HepG2 (cell line): ENCODE measurements at regions not wholly inside any gene's neighbourhood (a gene's known extent, or its start where the extent isn't known, plus 50 kb on each side); places are given as distances from the start of the nearest gene placed in this dataset.

Experiments used
- ATAC-seq: fragments of 200-7000 bp; cut with Tn5 transposase; 3 replicates; pipeline ENCODE4 v1.9.1; 2020; ENCODE audit warnings: mild to moderate bottlenecking, moderate library complexity
- BruUV-seq: library from RNA; stranded (reverse); fragments of 400-500 nt; replicated peaks from 2 replicates; lab custom pipeline; 2021; lab: Mats Ljungman, UMichigan
- CTCF ChIA-PET: fragments of 300-600 bp; formaldehyde crosslinking; extraction: SDS; loops from one replicate; lab custom pipeline; 2021; ENCODE audit warnings: low total read pairs, inconsistent platforms, low intra/inter-chr PET ratio; lab: Yijun Ruan, JAX
- POLR2A ChIA-PET: fragments of 350-600 bp; sonication (Branson Sonifier 250); formaldehyde crosslinking; loops from one replicate; lab custom pipeline; 2020; ENCODE audit warnings: antibody characterized with exemption, inconsistent platforms; lab: Yijun Ruan, JAX
- DNase-seq: peaks from one replicate; pipeline ENCODE4 v3.0.0-alpha.2; 2015; ENCODE audit warnings: low spot score
- FAIRE-seq: peaks from 3 replicates; lab custom pipeline; 2011; peaks lifted over from hg19 to GRCh38; lab: Jason Lieb, UNC
- H2AFZ ChIP-seq: one replicate; pipeline ENCODE4 v1.6.1; 2011; ENCODE audit warnings: low read length, inconsistent platforms
- H3K27ac ChIP-seq: fragments of 300-600 bp; 3 replicates; pipeline ENCODE4 v1.8.0; 2011; ENCODE audit warnings: mixed run types, mild to moderate bottlenecking, mixed read lengths, low read length, inconsistent platforms; ENCODE audit not compliant: insufficient read depth; ENCODE audit errors: extremely low read length
- H3K27me3 ChIP-seq, 2 experiments: fragments of 200-600 bp in 1 of 2; 2 replicates in 1 of 2; 3 replicates in 1 of 2; pipeline versions ENCODE4 v1.6.0 to v1.8.0; 2011; ENCODE audit warnings: low read length in 2 of 2, mild to moderate bottlenecking in 2 of 2, moderate library complexity in 2 of 2, inconsistent platforms in 1 of 2; ENCODE audit not compliant: insufficient read depth in 2 of 2, control insufficient read depth in 1 of 2
- H3K36me3 ChIP-seq, 2 experiments: fragments of 200-600 bp in 1 of 2; replicated peaks in 1 of 2; 2 replicates in 1 of 2; 3 replicates in 1 of 2; pipeline versions ENCODE4 v1.5.1 to v1.8.0; 2011; ENCODE audit warnings: low read length in 2 of 2, inconsistent platforms in 1 of 2; ENCODE audit not compliant: insufficient read depth in 2 of 2, control insufficient read depth in 1 of 2
- H3K4me1 ChIP-seq: 2 replicates; pipeline ENCODE4 v1.5.1; 2012; ENCODE audit warnings: low read length, inconsistent platforms; ENCODE audit not compliant: insufficient read depth
- H3K4me2 ChIP-seq: 2 replicates; pipeline ENCODE4 v1.6.0; 2011; ENCODE audit warnings: low read depth, low read length, inconsistent platforms
- H3K4me3 ChIP-seq, 3 experiments: fragments of 200-600 bp in 1 of 3; sonication (generic), shearing (Covaris generic) in 1 of 3; replicated peaks in 1 of 3; 2 replicates each; pipeline ENCODE4 v1.5.1; 2011 to 2016; ENCODE audit warnings: low read length in 3 of 3, inconsistent platforms in 2 of 3, low read depth in 2 of 3, mild to moderate bottlenecking in 2 of 3, control low read depth in 1 of 3, mixed read lengths in 1 of 3; ENCODE audit not compliant: insufficient read depth in 1 of 3
- H3K79me2 ChIP-seq: one replicate; pipeline ENCODE4 v1.6.1; 2011; ENCODE audit warnings: low read length, inconsistent platforms; ENCODE audit not compliant: insufficient read depth
- H3K9ac ChIP-seq: 2 replicates; pipeline ENCODE4 v1.6.0; 2011; ENCODE audit warnings: mild to moderate bottlenecking, low read depth, low read length, inconsistent platforms; ENCODE audit not compliant: insufficient read depth
- H3K9me3 ChIP-seq: 2 replicates; pipeline ENCODE4 v1.5.1; 2012; ENCODE audit warnings: mild to moderate bottlenecking, low read length
- H4K20me1 ChIP-seq: 2 replicates; pipeline ENCODE4 v1.6.0; 2011; ENCODE audit warnings: inconsistent platforms, mild to moderate bottlenecking, low read length, moderate library complexity; ENCODE audit not compliant: insufficient read depth
- ATF7 ChIP-seq, 2 experiments: fragments of 450-650 bp in 1 of 2; sonication (generic) in 1 of 2; formaldehyde crosslinking in 1 of 2; IDR thresholded peaks; 2 replicates each; pipeline versions ENCODE4 v1.4.0 to v1.6.1; 2016 to 2020; ENCODE audit warnings: antibody characterized with exemption in 1 of 2, mild to moderate bottlenecking in 1 of 2, missing genetic modification reagents in 1 of 2
- CBX1 ChIP-seq: IDR thresholded peaks from one replicate; pipeline ENCODE4 v1.6.1; 2016; ENCODE audit warnings: antibody characterized with exemption, low read depth
- CEBPB ChIP-seq: IDR thresholded peaks from 2 replicates; pipeline ENCODE4 v1.6.1; 2011; ENCODE audit warnings: low read depth, low read length, improper control_type of control experiment, borderline replicate concordance
- KLF13 ChIP-seq: sonication (generic); formaldehyde crosslinking; IDR thresholded peaks from 2 replicates; pipeline ENCODE4 v1.4.0; 2020; ENCODE audit warnings: mild to moderate bottlenecking, missing genetic modification reagents
- MTF1 ChIP-seq: sonication (generic); formaldehyde crosslinking; IDR thresholded peaks from 2 replicates; pipeline ENCODE4 v1.5.0; 2020; ENCODE audit warnings: missing genetic modification reagents
- NPAS2 ChIP-seq: sonication (generic); formaldehyde crosslinking; IDR thresholded peaks from 2 replicates; pipeline ENCODE4 v1.8.0; 2022; ENCODE audit warnings: mild to moderate bottlenecking, missing genetic modification reagents, borderline replicate concordance
- RBAK ChIP-seq: sonication (generic); formaldehyde crosslinking; IDR thresholded peaks from 2 replicates; pipeline ENCODE4 v1.5.1; 2020; ENCODE audit warnings: mild to moderate bottlenecking, missing genetic modification reagents
- SETDB1 ChIP-seq: sonication (generic); formaldehyde crosslinking; IDR thresholded peaks from 2 replicates; pipeline ENCODE4 v1.5.1; 2020; ENCODE audit warnings: missing genetic modification reagents, mild to moderate bottlenecking, borderline replicate concordance
- TARDBP ChIP-seq: sonication (generic); formaldehyde crosslinking; IDR thresholded peaks from 2 replicates; pipeline ENCODE4 v1.8.0; 2022; ENCODE audit warnings: mild to moderate bottlenecking, missing genetic modification reagents
- TSC22D2 ChIP-seq: sonication (generic); formaldehyde crosslinking; IDR thresholded peaks from 2 replicates; pipeline ENCODE4 v1.5.1; 2020; ENCODE audit warnings: missing genetic modification reagents, mild to moderate bottlenecking, borderline replicate concordance
- ZBTB42 ChIP-seq: sonication (generic); formaldehyde crosslinking; IDR thresholded peaks from 2 replicates; pipeline ENCODE4 v1.5.0; 2020; ENCODE audit warnings: mild to moderate bottlenecking, missing genetic modification reagents
- ZNF496 ChIP-seq: sonication (generic); formaldehyde crosslinking; IDR thresholded peaks from 2 replicates; pipeline ENCODE4 v1.8.1; 2023; ENCODE audit warnings: mild to moderate bottlenecking, moderate library complexity, missing genetic modification reagents; ENCODE audit not compliant: insufficient replicate concordance
- ZNF776 ChIP-seq: sonication (generic); formaldehyde crosslinking; IDR thresholded peaks from 2 replicates; pipeline ENCODE4 v1.4.0; 2020; ENCODE audit warnings: mild to moderate bottlenecking, missing genetic modification reagents
- WGBS: methylation state at CpG from one replicate; pipeline ENCODE4 v1.1.6; 2017; ENCODE audit warnings: low lambda C conversion rate; 5-methylcytosine and 5-hydroxymethylcytosine counted together
- in situ Hi-C: cut with HindIII; loops from 2 replicates; pipeline ENCODE4 v1.10.0; 2017; ENCODE audit warnings: low pct_unique_long_range_greater_than_20kb; ENCODE audit not compliant: extremely low pct_ligation_motif_present
- intact Hi-C: fragments of 100-400 bp; cut with micrococcal nuclease; formaldehyde crosslinking; loops from one replicate; pipeline ENCODE4 v1.10.0; 2022; ENCODE audit not compliant: unreplicated experiment
- TF ChIP-seq, protein P1 (sequence below): sonication (generic); formaldehyde crosslinking; IDR thresholded peaks from 2 replicates; pipeline ENCODE4 v1.5.1; 2020; ENCODE audit warnings: mild to moderate bottlenecking, missing genetic modification reagents, moderate library complexity

DNA sequence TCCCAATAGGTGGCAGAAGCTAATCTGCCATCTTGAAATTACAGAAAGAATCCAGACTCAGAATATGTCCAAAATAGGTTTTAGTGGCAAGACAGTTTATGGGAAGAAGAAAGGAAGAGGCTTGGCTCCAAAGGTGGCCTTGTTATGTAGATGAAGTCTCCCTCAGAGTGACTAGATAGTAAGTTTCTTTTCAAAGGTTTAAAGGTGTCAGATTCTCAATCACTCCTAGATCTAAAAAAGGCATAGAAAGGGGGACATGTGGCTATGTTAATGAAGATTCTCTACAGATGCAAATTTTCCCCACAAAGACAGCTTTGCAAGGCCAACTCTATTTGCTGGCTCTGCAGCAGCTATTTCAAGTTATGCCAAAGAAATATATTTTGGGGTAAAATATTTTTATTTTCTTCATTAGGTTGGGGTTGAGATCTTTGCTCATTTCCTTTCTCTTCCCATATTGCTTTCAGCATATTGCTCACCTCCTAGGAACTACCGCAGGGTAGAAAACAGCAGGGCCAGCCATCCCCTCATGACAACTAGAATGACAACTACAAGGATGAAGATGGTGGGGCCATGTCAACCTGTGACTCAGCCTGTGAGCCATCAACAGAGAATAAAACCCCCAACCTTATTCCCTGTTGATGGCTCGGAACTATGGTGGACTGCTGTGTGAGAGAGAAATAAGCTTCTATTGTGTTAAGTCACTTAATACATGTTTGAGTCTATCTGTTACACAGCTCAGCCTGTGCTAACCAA, 274.0 kb upstream of the GALNT17 start:
- TF ChIP-seq MTF1 (CRISPR knock-in tag) (no peak), KLF13 (CRISPR knock-in tag) (no peak), ZBTB42 (no peak), TSC22D2 (CRISPR knock-in tag) (no peak), TARDBP (CRISPR knock-in tag) (no peak), ZNF776 (CRISPR knock-in tag) (no peak), CEBPB (no peak), RBAK (CRISPR knock-in tag) (no peak), ZNF496 (no peak)
- H3K27me3 ChIP-seq, result no peaks in the 10 kb centered on the region
- no peak for ATAC-seq
- no peak for FAIRE-seq
- no peak overlapping the region for H3K9ac ChIP-seq
- 0 out of 2 replicates have a peak, but pooled peaks cover 5% of the 10 kb centered on the region for H3K9me3 ChIP-seq
- H3K79me2 ChIP-seq, result no peaks in the 10 kb centered on the region
- intact Hi-C loops, result loop anchor here (1.0 to 2.0 kb wide), 2 partner anchors 29 to 875 kb away; no protein-coding TSS in a partner anchor
- CTCF ChIA-PET, result interaction anchor here (1.4 to 3.9 kb wide), 4 partner anchors 29 to 878 kb away, joined by 3 to 30 read pairs (median 13); no protein-coding TSS in a partner anchor
- H3K4me1 ChIP-seq, result no peaks in the 10 kb centered on the region
- 47% methylated on average over 2 of the region's 2 CpGs for WGBS
- H3K36me3 ChIP-seq, result no peaks in the 10 kb centered on the region
- in situ Hi-C loops, result loop anchor here (5.0 kb wide), 1 partner anchor 879 kb away; no protein-coding TSS in a partner anchor
- no peak overlapping the region for H3K27ac ChIP-seq
- no peak overlapping the region for H3K4me3 ChIP-seq
- no peak overlapping the region for H2AFZ ChIP-seq
- POLR2A ChIA-PET, result no interaction called here
- no peaks in the 10 kb centered on the region for H4K20me1 ChIP-seq
- no peak for DNase-seq
- no TSS peak for BruUV-seq
- H3K4me2 ChIP-seq, result no peak overlapping the region

DNA sequence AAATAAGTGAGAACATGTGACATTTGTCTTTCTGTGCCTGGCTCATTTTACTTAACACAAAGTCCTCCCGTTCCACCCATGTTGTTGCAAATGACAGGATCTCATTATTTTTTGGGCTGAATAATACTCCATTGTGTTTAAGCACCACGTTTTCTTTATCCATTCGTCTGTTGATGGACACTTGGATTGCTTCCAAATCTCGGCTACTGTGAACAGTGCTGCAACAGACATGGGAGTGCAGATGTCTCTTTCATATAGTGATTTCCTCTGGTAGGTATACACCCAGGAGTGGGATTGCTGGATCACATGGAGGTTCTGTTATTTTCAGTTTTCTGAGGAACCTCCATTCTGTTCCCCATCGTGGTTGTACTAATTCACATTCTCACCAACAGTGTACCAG, 264.4 kb upstream of the GALNT17 start:
- FAIRE-seq, result no peak
- POLR2A ChIA-PET, result no interaction called here

More for the DNA sequence above, 264.4 kb upstream of the GALNT17 start:
- Histone ChIP-seq H3K9ac (no peak overlapping the region), H3K36me3 (no peaks in the 10 kb centered on the region), H3K9me3 (no peaks in the 10 kb centered on the region), H3K4me3 (no peak overlapping the region), H3K27me3 (no peaks in the 10 kb centered on the region), H3K4me1 (no peaks in the 10 kb centered on the region), H3K79me2 (no peaks in the 10 kb centered on the region), H3K4me2 (no peak overlapping the region), H4K20me1 (no peaks in the 10 kb centered on the region), H3K27ac (no peak overlapping the region), H2AFZ (no peak overlapping the region)
- WGBS, result 3% methylated on average over 5 of the region's 5 CpGs
- no TSS peak for BruUV-seq
- ATAC-seq, result no peak
- CTCF ChIA-PET, result no interaction called here
- DNase-seq, result no peak
- TF ChIP-seq NPAS2 (no peak), ATF7 (IDR thresholded peaks at IDR 0.05) (no peak), ATF7 (CRISPR knock-in tag; IDR thresholded peaks at IDR 0.05) (no peak), SETDB1 (CRISPR knock-in tag) (no peak), CBX1 (no peak)
- TF ChIP-seq, protein P1, sequence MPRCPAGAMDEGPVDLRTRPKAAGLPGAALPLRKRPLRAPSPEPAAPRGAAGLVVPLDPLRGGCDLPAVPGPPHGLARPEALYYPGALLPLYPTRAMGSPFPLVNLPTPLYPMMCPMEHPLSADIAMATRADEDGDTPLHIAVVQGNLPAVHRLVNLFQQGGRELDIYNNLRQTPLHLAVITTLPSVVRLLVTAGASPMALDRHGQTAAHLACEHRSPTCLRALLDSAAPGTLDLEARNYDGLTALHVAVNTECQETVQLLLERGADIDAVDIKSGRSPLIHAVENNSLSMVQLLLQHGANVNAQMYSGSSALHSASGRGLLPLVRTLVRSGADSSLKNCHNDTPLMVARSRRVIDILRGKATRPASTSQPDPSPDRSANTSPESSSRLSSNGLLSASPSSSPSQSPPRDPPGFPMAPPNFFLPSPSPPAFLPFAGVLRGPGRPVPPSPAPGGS (CRISPR knock-in tag), result no peak
- intact Hi-C loops (no loop called here), in situ Hi-C loops (no loop called here)
